ENCODE measurements at regions not wholly inside any gene's neighbourhood (a gene's known extent, or its start where the extent isn't known, plus 50 kb on each side); places are given as distances from the start of the nearest gene placed in this dataset.

GRCh38 chr15:60243769-60244168 lies 154.0 kb downstream of the ANXA2 start:
- WGBS, 2 experiments (ENCODE audit: insufficient coverage in 1 of 2, insufficient read length in 1 of 2) = 76 to 96% methylated on average over 4 of the region's 4 CpGs

GRCh38 chr15:60244813-60245212 lies 153.0 kb downstream of the ANXA2 start:
- Mint-ChIP-seq H3K9me3 (peaks cover 6% of the 10 kb centered on the region), H3K36me3 (ENCODE audit: low read depth) (no peaks in the 10 kb centered on the region), H3K4me3 (no peak overlapping the region), H3K27ac (no peak overlapping the region), H3K4me1 (no peaks in the 10 kb centered on the region), H3K27me3 (ENCODE audit: insufficient read depth) (peaks cover 17% of the 10 kb centered on the region)
- no peaks in the 10 kb centered on the region for H3K9me3 ChIP-seq (ENCODE audit: control insufficient read depth, low read length)
- H3K9ac ChIP-seq (ENCODE audit: extremely low read depth, low read length, poor library complexity, severe bottlenecking) = no peak overlapping the region
- TF ChIP-seq CTCF (conservative IDR thresholded peaks at IDR 0.05) = no peak
- no peak overlapping the region for H3K27ac ChIP-seq (ENCODE audit: low read depth, low read length)
- H3K27me3 ChIP-seq (ENCODE audit: control insufficient read depth, insufficient read depth, low read length, poor library complexity, severe bottlenecking) = peaks cover 14% of the 10 kb centered on the region
- no peaks in the 10 kb centered on the region for H3K36me3 ChIP-seq (ENCODE audit: control insufficient read depth, insufficient read depth, low read length)
- DNase-seq = no peak
- H3K4me1 ChIP-seq (ENCODE audit: control insufficient read depth, insufficient read depth, low read length) = no peaks in the 10 kb centered on the region
- H3K4me3 ChIP-seq (ENCODE audit: low read length) = no peak overlapping the region

More at GRCh38 chr15:60243769-60244168, 154.0 kb downstream of the ANXA2 start:
- no peaks in the 10 kb centered on the region for H3K4me1 Mint-ChIP-seq
- no peak for DNase-seq
- peaks cover 3% of the 10 kb centered on the region for H3K27me3 ChIP-seq (ENCODE audit: control insufficient read depth, insufficient read depth, low read length, poor library complexity, severe bottlenecking)
- H3K4me1 ChIP-seq (ENCODE audit: control insufficient read depth, insufficient read depth, low read length) = no peaks in the 10 kb centered on the region
- H3K36me3 Mint-ChIP-seq (ENCODE audit: low read depth) = no peaks in the 10 kb centered on the region
- no peak overlapping the region for H3K4me3 ChIP-seq (ENCODE audit: low read length)
- H3K27ac ChIP-seq (ENCODE audit: low read depth, low read length) = no peak overlapping the region
- no peaks in the 10 kb centered on the region for H3K36me3 ChIP-seq (ENCODE audit: control insufficient read depth, insufficient read depth, low read length)
- no peak overlapping the region for H3K27ac Mint-ChIP-seq
- peaks cover 6% of the 10 kb centered on the region for H3K9me3 Mint-ChIP-seq
- peaks cover 14% of the 10 kb centered on the region for H3K27me3 Mint-ChIP-seq (ENCODE audit: insufficient read depth)
- H3K4me3 Mint-ChIP-seq = no peak overlapping the region
- H3K9ac ChIP-seq (ENCODE audit: extremely low read depth, low read length, poor library complexity, severe bottlenecking) = no peak overlapping the region
- TF ChIP-seq CTCF (conservative IDR thresholded peaks at IDR 0.05) = no peak
- no peaks in the 10 kb centered on the region for H3K9me3 ChIP-seq (ENCODE audit: control insufficient read depth, low read length)

GRCh38 chr15:60250316-60250715 lies 147.5 kb downstream of the ANXA2 start:
- no peak overlapping the region for H3K4me3 ChIP-seq (ENCODE audit: low read length)
- H3K4me1 ChIP-seq (ENCODE audit: control insufficient read depth, insufficient read depth, low read length) = no peaks in the 10 kb centered on the region
- no peak overlapping the region for H3K9ac ChIP-seq (ENCODE audit: extremely low read depth, low read length, poor library complexity, severe bottlenecking)
- no peaks in the 10 kb centered on the region for H3K36me3 Mint-ChIP-seq (ENCODE audit: low read depth)
- no peaks in the 10 kb centered on the region for H3K36me3 ChIP-seq (ENCODE audit: control insufficient read depth, insufficient read depth, low read length)
- no peak for TF ChIP-seq CTCF (conservative IDR thresholded peaks at IDR 0.05)
- no peak overlapping the region for H3K27ac ChIP-seq (ENCODE audit: low read depth, low read length)
- H3K27ac Mint-ChIP-seq = no peak overlapping the region
- H3K9me3 Mint-ChIP-seq = no peaks in the 10 kb centered on the region
- peaks cover 57% of the 10 kb centered on the region for H3K27me3 ChIP-seq (ENCODE audit: control insufficient read depth, insufficient read depth, low read length, poor library complexity, severe bottlenecking)
- H3K9me3 ChIP-seq (ENCODE audit: control insufficient read depth, low read length) = no peaks in the 10 kb centered on the region
- no peak for DNase-seq
- H3K4me3 Mint-ChIP-seq = no peak overlapping the region
- H3K4me1 Mint-ChIP-seq = peaks cover 8% of the 10 kb centered on the region
- WGBS, 2 experiments (ENCODE audit: insufficient coverage in 1 of 2, insufficient read length in 1 of 2) = 84 to 100% methylated on average over 1 to 2 of the region's 3 CpGs
- peaks cover 51% of the 10 kb centered on the region for H3K27me3 Mint-ChIP-seq (ENCODE audit: insufficient read depth)
